OCI-LY7 (cell line): ENCODE measurements at regions not wholly inside any gene's neighbourhood (a gene's known extent, or its start where the extent isn't known, plus 50 kb on each side); places are given as distances from the start of the nearest gene placed in this dataset.

ENCODE experiments used
- BruUV-seq: library from RNA; stranded (reverse); fragments of 400-500 nt; replicated peaks from 2 replicates; lab custom pipeline; 2021; lab: Mats Ljungman, UMichigan
- CTCF ChIA-PET: fragments of 300-600 bp; sonication (Branson Sonifier 250); formaldehyde crosslinking; loops from one replicate; lab custom pipeline; 2022; ENCODE audit warnings: antibody characterized with exemption; ENCODE audit not compliant: unreplicated experiment; lab: Charles Lee
- POLR2A ChIA-PET: fragments of 300-600 bp; sonication (Branson Sonifier 250); formaldehyde crosslinking; loops from one replicate; lab custom pipeline; 2022; ENCODE audit warnings: antibody characterized with exemption; lab: Charles Lee
- DNase-seq: peaks from one replicate; pipeline ENCODE4 v3.0.0-alpha.2; 2015; ENCODE audit warnings: low spot score
- H2AFZ ChIP-seq: fragments of 200-600 bp; sonication (generic), shearing (Covaris generic); 2 replicates; pipeline ENCODE4 v1.6.1; 2014; ENCODE audit warnings: mild to moderate bottlenecking, antibody characterized with exemption, low read length, moderate library complexity
- H3K27ac ChIP-seq: fragments of 200-600 bp; sonication (generic); 2 replicates; pipeline ENCODE4 v1.5.1; 2014; ENCODE audit warnings: mixed run types, low read depth, mild to moderate bottlenecking, moderate library complexity, low read length, inconsistent platforms; ENCODE audit not compliant: poor library complexity, severe bottlenecking
- H3K36me3 ChIP-seq: fragments of 200-600 bp; sonication (generic); 2 replicates; pipeline ENCODE4 v1.6.1; 2014; ENCODE audit warnings: mild to moderate bottlenecking, antibody characterized with exemption, low read length, moderate library complexity, mixed read lengths; ENCODE audit not compliant: insufficient read depth
- H3K4me1 ChIP-seq: fragments of 200-600 bp; sonication (generic); 2 replicates; pipeline ENCODE4 v1.5.1; 2014; ENCODE audit warnings: mild to moderate bottlenecking, low read length; ENCODE audit not compliant: insufficient read depth, poor library complexity, severe bottlenecking
- H3K4me2 ChIP-seq: fragments of 200-600 bp; sonication (generic); 2 replicates; pipeline ENCODE4 v1.6.1; 2014; ENCODE audit warnings: mild to moderate bottlenecking, low read length
- H3K4me3 ChIP-seq: fragments of 200-600 bp; sonication (generic); 2 replicates; pipeline ENCODE4 v1.5.1; 2014; ENCODE audit warnings: mild to moderate bottlenecking, low read depth, low read length; ENCODE audit not compliant: poor library complexity, severe bottlenecking
- H3K79me2 ChIP-seq: fragments of 200-600 bp; sonication (generic); 2 replicates; pipeline ENCODE4 v1.6.1; 2016; ENCODE audit warnings: low read depth, mild to moderate bottlenecking, low read length, moderate library complexity, mixed read lengths; ENCODE audit not compliant: insufficient read depth
- H3K9me2 ChIP-seq: fragments of 200-600 bp; sonication (generic); 2 replicates; pipeline ENCODE4 v1.6.1; 2016; ENCODE audit warnings: mild to moderate bottlenecking, low read length, mixed read lengths; ENCODE audit not compliant: insufficient read depth
- H3K9me3 ChIP-seq: fragments of 200-600 bp; sonication (generic); 2 replicates; pipeline ENCODE4 v1.6.1; 2014; ENCODE audit warnings: mild to moderate bottlenecking, mixed run types, low read length, mixed read lengths
- H4K20me1 ChIP-seq: fragments of 200-600 bp; sonication (generic); 2 replicates; pipeline ENCODE4 v1.6.1; 2014; ENCODE audit warnings: mild to moderate bottlenecking, antibody characterized with exemption, low read length, moderate library complexity, mixed read lengths; ENCODE audit not compliant: insufficient read depth
- EZH2phosphoT487 ChIP-seq: fragments of 200-600 bp; sonication (generic); IDR thresholded peaks from 2 replicates; pipeline ENCODE4 v1.6.1; 2018; ENCODE audit warnings: low read depth, borderline replicate concordance, mild to moderate bottlenecking, mixed run types, antibody characterized with exemption, low read length, moderate library complexity, mixed read lengths
- intact Hi-C: fragments of 100-400 bp; cut with micrococcal nuclease; formaldehyde crosslinking; loops from one replicate; pipeline ENCODE4 v1.10.0; 2022; ENCODE audit not compliant: unreplicated experiment
- TF ChIP-seq, protein P1 (sequence below): fragments of 200-600 bp; sonication (generic); conservative IDR thresholded peaks from 2 replicates; pipeline ENCODE4 v1.5.1; 2014; ENCODE audit warnings: mild to moderate bottlenecking, antibody characterized with exemption, low read length, moderate library complexity, mixed read lengths

DNA sequence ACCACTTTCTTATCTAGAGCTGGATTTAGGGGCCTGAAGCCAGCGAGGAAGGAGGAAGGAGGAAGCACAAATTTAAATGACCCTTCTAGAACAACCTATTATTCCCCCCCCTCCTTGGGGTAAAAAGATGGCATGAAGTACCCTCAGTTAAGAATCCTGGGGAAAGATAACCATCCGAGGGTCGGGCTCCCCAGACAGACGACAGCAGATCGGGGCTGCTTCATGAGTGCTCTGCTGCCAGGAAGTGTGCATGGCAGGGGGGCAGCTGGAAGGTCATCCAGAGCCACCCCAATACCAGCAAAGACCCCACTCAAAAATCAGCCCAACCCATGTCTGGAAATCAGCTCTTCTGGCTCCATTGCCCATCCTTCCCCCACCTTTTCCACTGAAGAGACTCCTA, 207.5 kb downstream of the CTTN start:
- H4K20me1 ChIP-seq, result no peaks in the 10 kb centered on the region
- no peaks in the 10 kb centered on the region for H3K4me1 ChIP-seq
- no peak overlapping the region for H3K27ac ChIP-seq
- no peak for DNase-seq
- H3K9me2 ChIP-seq, result no peaks in the 10 kb centered on the region
- no peak for TF ChIP-seq EZH2phosphoT487
- TF ChIP-seq, protein P1, sequence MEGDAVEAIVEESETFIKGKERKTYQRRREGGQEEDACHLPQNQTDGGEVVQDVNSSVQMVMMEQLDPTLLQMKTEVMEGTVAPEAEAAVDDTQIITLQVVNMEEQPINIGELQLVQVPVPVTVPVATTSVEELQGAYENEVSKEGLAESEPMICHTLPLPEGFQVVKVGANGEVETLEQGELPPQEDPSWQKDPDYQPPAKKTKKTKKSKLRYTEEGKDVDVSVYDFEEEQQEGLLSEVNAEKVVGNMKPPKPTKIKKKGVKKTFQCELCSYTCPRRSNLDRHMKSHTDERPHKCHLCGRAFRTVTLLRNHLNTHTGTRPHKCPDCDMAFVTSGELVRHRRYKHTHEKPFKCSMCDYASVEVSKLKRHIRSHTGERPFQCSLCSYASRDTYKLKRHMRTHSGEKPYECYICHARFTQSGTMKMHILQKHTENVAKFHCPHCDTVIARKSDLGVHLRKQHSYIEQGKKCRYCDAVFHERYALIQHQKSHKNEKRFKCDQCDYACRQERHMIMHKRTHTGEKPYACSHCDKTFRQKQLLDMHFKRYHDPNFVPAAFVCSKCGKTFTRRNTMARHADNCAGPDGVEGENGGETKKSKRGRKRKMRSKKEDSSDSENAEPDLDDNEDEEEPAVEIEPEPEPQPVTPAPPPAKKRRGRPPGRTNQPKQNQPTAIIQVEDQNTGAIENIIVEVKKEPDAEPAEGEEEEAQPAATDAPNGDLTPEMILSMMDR, result no peak
- no peaks in the 10 kb centered on the region for H3K79me2 ChIP-seq
- POLR2A ChIA-PET, result no interaction called here
- no peaks in the 10 kb centered on the region for H3K9me3 ChIP-seq
- no peak overlapping the region for H2AFZ ChIP-seq
- no peaks in the 10 kb centered on the region for H3K36me3 ChIP-seq
- no peak overlapping the region for H3K4me3 ChIP-seq
- BruUV-seq, result no TSS peak
- no peak overlapping the region for H3K4me2 ChIP-seq
- CTCF ChIA-PET, result no interaction called here
- intact Hi-C loops, result no loop called here

GRCh38 chr11:70606248-70606950, 208.1 kb downstream of the CTTN start:
- DNase-seq, result no peak
- no peak overlapping the region for H3K27ac ChIP-seq
- intact Hi-C loops, result no loop called here

GRCh38 chr11:70606951-70607330, 208.6 kb downstream of the CTTN start:
- POLR2A ChIA-PET, result no interaction called here
- BruUV-seq, result no TSS peak
- intact Hi-C loops, result no loop called here
- Histone ChIP-seq H3K36me3 (no peaks in the 10 kb centered on the region), H2AFZ (no peak overlapping the region), H4K20me1 (no peaks in the 10 kb centered on the region), H3K9me2 (no peaks in the 10 kb centered on the region), H3K4me2 (no peak overlapping the region), H3K27ac (no peak overlapping the region), H3K9me3 (no peaks in the 10 kb centered on the region), H3K4me3 (no peak overlapping the region), H3K4me1 (no peaks in the 10 kb centered on the region), H3K79me2 (no peaks in the 10 kb centered on the region)
- CTCF ChIA-PET, result no interaction called here
- TF ChIP-seq, protein P1, result no peak
- TF ChIP-seq EZH2phosphoT487, result no peak
- DNase-seq, result no peak

More at GRCh38 chr11:70606248-70606950, 208.1 kb downstream of the CTTN start:
- H3K36me3 ChIP-seq, result no peaks in the 10 kb centered on the region
- no peaks in the 10 kb centered on the region for H4K20me1 ChIP-seq
- H3K4me1 ChIP-seq, result no peaks in the 10 kb centered on the region
- H3K79me2 ChIP-seq, result no peaks in the 10 kb centered on the region
- CTCF ChIA-PET, result no interaction called here
- H3K9me3 ChIP-seq, result no peaks in the 10 kb centered on the region
- POLR2A ChIA-PET, result no interaction called here
- H3K9me2 ChIP-seq, result no peaks in the 10 kb centered on the region
- BruUV-seq, result no TSS peak
- TF ChIP-seq, protein P1, result no peak
- TF ChIP-seq EZH2phosphoT487, result no peak
- no peak overlapping the region for H2AFZ ChIP-seq
- no peak overlapping the region for H3K4me2 ChIP-seq
- H3K4me3 ChIP-seq, result no peak overlapping the region
